ENCODE measurements at regions not wholly inside any gene's neighbourhood (a gene's known extent, or its start where the extent isn't known, plus 50 kb on each side); places are given as distances from the start of the nearest gene placed in this dataset.
A peak's percentile ranks its signal among the peaks of the same experiment; 100 is the strongest.

GRCh38 chr2:101546376-101547058 lies 71.6 kb upstream of the RFX8 start:
- Histone ChIP-seq H3K18ac (ENCODE audit: low read depth in 1 of 2, low read length in 2 of 2) (no peak overlapping the region), H3K9ac (ENCODE audit: low read length) (no peak overlapping the region), H3K14ac (ENCODE audit: low read length in 2 of 2) (peak overlapping the region in 1 of 2 experiments; percentile 7), H3K4me2 (ENCODE audit: low read length, poor library complexity, severe bottlenecking) (no peak overlapping the region), H2BK5ac (ENCODE audit: low read depth, low read length, poor library complexity, severe bottlenecking) (no peak overlapping the region), H3K4me1 (ENCODE audit: control insufficient read depth, insufficient read depth, low read depth, low read length) (no peaks in the 10 kb centered on the region), H3K27ac (ENCODE audit: low read length, poor library complexity, severe bottlenecking) (no peak overlapping the region), H3K36me3 (ENCODE audit: control insufficient read depth in 1 of 2, insufficient read depth in 2 of 2, low read depth in 1 of 2, low read length in 2 of 2) (no peaks in the 10 kb centered on the region), H4K8ac (ENCODE audit: low read length) (no peak overlapping the region), H4K91ac (ENCODE audit: low read length) (no peak overlapping the region), H2AFZ (ENCODE audit: low read depth, low read length) (no peak overlapping the region), H3K27me3 (ENCODE audit: control insufficient read depth in 1 of 2, insufficient read depth in 1 of 2, low read length in 2 of 2) (no peaks in the 10 kb centered on the region), H2AK5ac (ENCODE audit: low read length, severe bottlenecking) (no peak overlapping the region), H3K79me1 (replicated peaks; ENCODE audit: low read length, poor library complexity, severe bottlenecking) (no peaks in the 10 kb centered on the region), H2BK15ac (ENCODE audit: low read depth, poor library complexity, severe bottlenecking) (no peak overlapping the region), H3K9me3 (ENCODE audit: control insufficient read depth, low read length) (peaks cover 6% of the 10 kb centered on the region), H3K4ac (ENCODE audit: low read depth in 1 of 2, low read length in 2 of 2) (no peak overlapping the region), H2BK12ac (ENCODE audit: low read length in 2 of 2) (no peak overlapping the region), H3K4me3 (ENCODE audit: insufficient read depth in 1 of 2, low read depth in 1 of 2, low read length in 2 of 2) (no peak overlapping the region), H2BK120ac (ENCODE audit: low read depth, low read length) (no peak overlapping the region), H3K23ac (ENCODE audit: low read length in 2 of 2) (peak overlapping the region in 1 of 2 experiments; percentile 14)
- DNase-seq = peak; percentile 73
- 72% methylated on average over 2 of the region's 2 CpGs for WGBS

GRCh38 chr2:101545950-101546349 lies 71.0 kb upstream of the RFX8 start:
- Histone ChIP-seq H2BK12ac (ENCODE audit: low read length in 2 of 2) (no peak overlapping the region), H2BK120ac (ENCODE audit: low read depth, low read length) (no peak overlapping the region), H3K27ac (ENCODE audit: low read length, poor library complexity, severe bottlenecking) (no peak overlapping the region), H4K91ac (ENCODE audit: low read length) (no peak overlapping the region), H2BK15ac (ENCODE audit: low read depth, poor library complexity, severe bottlenecking) (no peak overlapping the region), H3K4me1 (ENCODE audit: control insufficient read depth, insufficient read depth, low read depth, low read length) (no peaks in the 10 kb centered on the region), H2BK5ac (ENCODE audit: low read depth, low read length, poor library complexity, severe bottlenecking) (no peak overlapping the region), H3K9me3 (ENCODE audit: control insufficient read depth, low read length) (peaks cover 6% of the 10 kb centered on the region), H3K79me1 (replicated peaks; ENCODE audit: low read length, poor library complexity, severe bottlenecking) (no peaks in the 10 kb centered on the region), H3K4me3 (ENCODE audit: insufficient read depth in 1 of 2, low read depth in 1 of 2, low read length in 2 of 2) (no peak overlapping the region), H3K23ac (ENCODE audit: low read length in 2 of 2) (no peak overlapping the region), H3K18ac (ENCODE audit: low read depth in 1 of 2, low read length in 2 of 2) (no peak overlapping the region), H3K9ac (ENCODE audit: low read length) (peak overlapping the region; percentile 23), H3K14ac (ENCODE audit: low read length in 2 of 2) (no peak overlapping the region), H2AFZ (ENCODE audit: low read depth, low read length) (no peak overlapping the region), H3K4me2 (ENCODE audit: low read length, poor library complexity, severe bottlenecking) (no peak overlapping the region), H3K4ac (ENCODE audit: low read depth in 1 of 2, low read length in 2 of 2) (no peak overlapping the region), H2AK5ac (ENCODE audit: low read length, severe bottlenecking) (no peak overlapping the region), H3K36me3 (ENCODE audit: control insufficient read depth in 1 of 2, insufficient read depth in 2 of 2, low read depth in 1 of 2, low read length in 2 of 2) (no peaks in the 10 kb centered on the region), H3K27me3 (ENCODE audit: control insufficient read depth in 1 of 2, insufficient read depth in 1 of 2, low read length in 2 of 2) (no peaks in the 10 kb centered on the region), H4K8ac (ENCODE audit: low read length) (no peak overlapping the region)
- DNase-seq = no peak

GRCh38 chr2:101540518-101540917 lies 65.6 kb upstream of the RFX8 start:
- Histone ChIP-seq H3K4me3 (ENCODE audit: insufficient read depth in 1 of 2, low read depth in 1 of 2, low read length in 2 of 2) (peak overlapping the region in 1 of 2 experiments; percentile 18), H3K79me1 (replicated peaks; ENCODE audit: low read length, poor library complexity, severe bottlenecking) (no peaks in the 10 kb centered on the region), H3K23ac (ENCODE audit: low read length in 2 of 2) (no peak overlapping the region), H2BK12ac (ENCODE audit: low read length in 2 of 2) (no peak overlapping the region), H4K8ac (ENCODE audit: low read length) (no peak overlapping the region), H3K4ac (ENCODE audit: low read depth in 1 of 2, low read length in 2 of 2) (no peak overlapping the region), H3K27ac (ENCODE audit: low read length, poor library complexity, severe bottlenecking) (no peak overlapping the region), H3K18ac (ENCODE audit: low read depth in 1 of 2, low read length in 2 of 2) (no peak overlapping the region), H2AK5ac (ENCODE audit: low read length, severe bottlenecking) (no peak overlapping the region), H3K36me3 (ENCODE audit: control insufficient read depth in 1 of 2, insufficient read depth in 2 of 2, low read depth in 1 of 2, low read length in 2 of 2) (no peaks in the 10 kb centered on the region), H2BK120ac (ENCODE audit: low read depth, low read length) (no peak overlapping the region), H3K27me3 (ENCODE audit: control insufficient read depth in 1 of 2, insufficient read depth in 1 of 2, low read length in 2 of 2) (no peaks in the 10 kb centered on the region), H3K4me2 (ENCODE audit: low read length, poor library complexity, severe bottlenecking) (no peak overlapping the region), H4K91ac (ENCODE audit: low read length) (no peak overlapping the region), H3K9me3 (ENCODE audit: control insufficient read depth, low read length) (peaks cover 6% of the 10 kb centered on the region), H2BK15ac (ENCODE audit: low read depth, poor library complexity, severe bottlenecking) (no peak overlapping the region), H3K9ac (ENCODE audit: low read length) (peak overlapping the region; percentile 20), H3K4me1 (ENCODE audit: control insufficient read depth, insufficient read depth, low read depth, low read length) (no peaks in the 10 kb centered on the region), H2AFZ (ENCODE audit: low read depth, low read length) (no peak overlapping the region), H3K14ac (ENCODE audit: low read length in 2 of 2) (no peak overlapping the region), H2BK5ac (ENCODE audit: low read depth, low read length, poor library complexity, severe bottlenecking) (no peak overlapping the region)
- peak; percentile 85 for DNase-seq
- WGBS = 97% methylated on average over 1 of the region's 3 CpGs

- Histone ChIP-seq H2AK5ac (ENCODE audit: low read length, severe bottlenecking) (no peak overlapping the region), H2BK15ac (ENCODE audit: low read depth, poor library complexity, severe bottlenecking) (no peak overlapping the region), H3K9me3 (ENCODE audit: control insufficient read depth, low read length) (peaks cover 6% of the 10 kb centered on the region), H3K79me1 (replicated peaks; ENCODE audit: low read length, poor library complexity, severe bottlenecking) (no peaks in the 10 kb centered on the region), H3K9ac (ENCODE audit: low read length) (no peak overlapping the region), H3K4me3 (ENCODE audit: insufficient read depth in 1 of 2, low read depth in 1 of 2, low read length in 2 of 2) (no peak overlapping the region), H3K36me3 (ENCODE audit: control insufficient read depth in 1 of 2, insufficient read depth in 2 of 2, low read depth in 1 of 2, low read length in 2 of 2) (no peaks in the 10 kb centered on the region), H3K4ac (ENCODE audit: low read depth in 1 of 2, low read length in 2 of 2) (no peak overlapping the region), H3K23ac (ENCODE audit: low read length in 2 of 2) (no peak overlapping the region), H3K4me1 (ENCODE audit: control insufficient read depth, insufficient read depth, low read depth, low read length) (no peaks in the 10 kb centered on the region), H3K18ac (ENCODE audit: low read depth in 1 of 2, low read length in 2 of 2) (no peak overlapping the region), H3K14ac (ENCODE audit: low read length in 2 of 2) (no peak overlapping the region), H3K27ac (ENCODE audit: low read length, poor library complexity, severe bottlenecking) (no peak overlapping the region), H3K4me2 (ENCODE audit: low read length, poor library complexity, severe bottlenecking) (no peak overlapping the region), H2BK5ac (ENCODE audit: low read depth, low read length, poor library complexity, severe bottlenecking) (no peak overlapping the region), H4K8ac (ENCODE audit: low read length) (no peak overlapping the region), H2AFZ (ENCODE audit: low read depth, low read length) (no peak overlapping the region), H4K91ac (ENCODE audit: low read length) (no peak overlapping the region), H2BK120ac (ENCODE audit: low read depth, low read length) (no peak overlapping the region), H2BK12ac (ENCODE audit: low read length in 2 of 2) (no peak overlapping the region), H3K27me3 (ENCODE audit: control insufficient read depth in 1 of 2, insufficient read depth in 1 of 2, low read length in 2 of 2) (no peaks in the 10 kb centered on the region)
- no CpG with 5 or more reads among the region's 3 CpGs for WGBS
- DNase-seq = no peak
Measured at GRCh38 chr2:101538076-101538475, 63.2 kb upstream of the RFX8 start.
